D341Med (cell line): ENCODE measurements at regions not wholly inside any gene's neighbourhood (a gene's known extent, or its start where the extent isn't known, plus 50 kb on each side); places are given as distances from the start of the nearest gene placed in this dataset.

Experiments used
- DNase-seq: peaks from one replicate; pipeline ENCODE4 v3.0.0; 2012; ENCODE audit warnings: low spot score

DNA sequence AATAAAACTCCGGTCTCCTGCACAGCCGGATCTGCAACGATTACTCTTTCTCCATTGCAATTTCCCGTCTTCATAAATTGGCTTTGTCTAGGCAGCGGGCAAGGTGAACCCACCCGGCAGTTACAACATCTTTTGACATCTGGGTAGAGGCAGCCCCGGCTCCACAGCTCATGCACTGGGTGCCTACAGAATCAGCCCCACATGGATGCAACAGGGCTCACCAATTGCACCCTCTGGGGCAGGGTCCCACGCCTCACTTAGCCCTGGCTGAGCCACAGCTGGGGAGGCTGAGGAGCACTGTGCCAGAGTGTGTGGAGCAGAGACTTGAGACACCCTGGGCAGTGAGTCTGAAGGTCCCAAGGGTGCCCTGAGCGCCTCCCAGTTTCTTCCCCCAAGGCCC, 710.2 kb downstream of the TBC1D22A start:
- DNase-seq = no peak

DNA sequence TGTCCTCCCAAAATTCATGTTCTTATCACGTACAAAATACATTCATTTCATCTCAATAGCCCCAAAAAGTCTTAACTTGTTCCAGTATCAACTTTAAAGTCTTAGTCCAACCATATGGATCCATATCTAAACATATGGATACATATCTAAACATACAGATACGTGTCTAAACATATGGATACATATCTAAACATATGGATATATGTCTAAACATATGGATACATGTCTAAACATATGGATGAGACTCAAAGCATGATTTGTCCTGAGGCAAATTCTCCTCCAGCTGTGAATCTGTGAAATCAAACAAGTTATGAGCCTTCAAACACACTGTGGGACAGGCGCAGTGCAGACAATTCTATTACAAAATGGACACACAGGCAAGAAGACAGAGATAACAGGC, 709.0 kb downstream of the TBC1D22A start:
- DNase-seq = no peak

DNA sequence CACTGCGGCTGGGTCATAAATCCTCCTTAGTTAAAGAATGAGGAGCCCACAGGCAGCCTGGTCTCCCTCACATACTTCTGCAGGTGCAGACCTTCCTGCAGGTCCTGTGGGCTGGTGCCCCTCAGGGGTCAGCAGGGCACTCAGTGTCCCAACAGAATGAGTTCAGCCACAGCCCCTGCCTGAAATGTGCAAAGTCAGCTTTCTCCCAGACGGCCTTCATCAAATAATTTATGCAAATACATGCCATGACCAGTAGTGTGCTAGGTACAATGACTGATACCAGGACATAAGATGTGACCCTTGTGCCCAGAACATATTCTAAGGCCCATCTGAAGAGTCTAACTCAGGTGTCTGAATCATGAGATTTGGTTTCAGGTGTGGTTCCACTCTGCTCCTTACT, 703.4 kb downstream of the TBC1D22A start:
- DNase-seq = no peak

DNA sequence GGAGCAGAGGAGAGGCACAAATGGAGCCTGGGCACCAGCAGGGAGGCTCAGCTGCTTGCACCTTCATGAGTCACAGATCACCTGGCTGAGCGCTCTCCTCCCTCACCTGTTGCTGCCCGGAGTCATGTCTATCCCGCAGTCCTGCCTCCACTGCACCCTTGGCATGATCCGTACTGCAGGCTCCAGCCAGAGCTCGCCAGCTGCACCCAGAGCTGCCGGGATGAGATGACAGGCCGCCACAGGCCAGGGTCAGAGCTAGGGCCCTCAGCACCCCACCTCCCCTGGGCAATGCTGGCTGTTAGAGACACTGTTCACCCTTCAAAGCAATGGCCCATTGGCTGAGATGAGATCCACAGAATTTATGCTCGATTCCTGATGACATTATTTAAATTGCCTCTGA, 702.8 kb downstream of the TBC1D22A start:
- no peak for DNase-seq

DNA sequence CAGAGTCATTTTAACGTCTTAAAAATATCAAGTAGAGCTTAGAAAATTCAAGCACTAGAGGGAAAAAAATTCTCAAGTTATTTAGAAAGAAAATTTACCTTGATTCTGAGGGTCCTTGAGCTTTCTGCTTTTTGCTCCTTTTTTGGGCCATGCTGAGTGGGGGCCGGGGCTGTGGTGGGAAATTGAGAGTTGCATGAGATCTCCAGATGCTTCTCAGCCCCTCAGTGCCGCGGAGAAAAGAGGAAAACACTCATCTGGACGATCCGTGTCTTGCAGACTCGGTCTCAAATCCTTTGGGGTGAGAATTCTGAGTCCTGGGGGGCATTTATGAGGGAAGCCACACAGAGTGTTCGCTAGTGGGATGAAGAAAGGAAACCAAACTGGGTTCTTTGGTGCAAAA, 700.8 kb downstream of the TBC1D22A start:
- DNase-seq = no peak

DNA sequence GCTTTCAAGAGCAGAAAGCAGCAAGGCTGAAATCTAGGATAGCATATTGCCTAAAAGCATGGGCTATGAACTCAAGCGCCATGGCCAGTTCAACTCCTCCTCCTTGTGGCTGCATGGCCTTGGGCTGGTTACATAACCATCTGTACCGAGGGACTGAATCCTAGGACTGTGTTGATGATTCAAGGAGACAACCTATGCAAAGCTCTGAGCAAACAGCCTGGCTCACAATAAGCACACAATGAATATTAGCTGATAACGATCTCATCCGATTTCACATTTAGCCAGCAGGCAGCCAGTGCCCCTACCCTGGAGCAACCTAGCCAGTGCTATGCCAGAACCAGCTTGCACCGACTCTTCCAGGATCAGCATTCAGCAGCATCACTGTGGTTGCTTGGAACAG, 698.4 kb downstream of the TBC1D22A start:
- DNase-seq = no peak

DNA sequence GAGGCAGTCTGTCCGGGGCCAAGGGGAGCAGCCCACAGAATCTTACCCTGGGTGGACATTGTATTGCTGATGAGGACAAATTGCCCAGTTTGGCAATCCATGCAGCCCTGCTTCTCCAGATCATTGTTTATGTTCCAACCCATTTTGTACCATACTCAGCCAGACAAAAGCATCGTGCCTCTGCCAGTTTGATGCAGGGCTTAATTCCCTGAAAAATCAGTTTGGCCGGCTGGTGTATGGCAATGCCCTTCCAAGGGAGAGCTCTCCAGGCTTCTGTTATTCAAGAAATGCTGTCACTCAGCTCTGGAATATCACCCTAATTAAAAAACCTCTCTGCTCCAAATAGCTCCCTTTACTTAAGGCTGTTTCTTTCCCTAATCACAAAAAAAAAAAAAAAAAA, 697.7 kb downstream of the TBC1D22A start:
- no peak for DNase-seq

DNA sequence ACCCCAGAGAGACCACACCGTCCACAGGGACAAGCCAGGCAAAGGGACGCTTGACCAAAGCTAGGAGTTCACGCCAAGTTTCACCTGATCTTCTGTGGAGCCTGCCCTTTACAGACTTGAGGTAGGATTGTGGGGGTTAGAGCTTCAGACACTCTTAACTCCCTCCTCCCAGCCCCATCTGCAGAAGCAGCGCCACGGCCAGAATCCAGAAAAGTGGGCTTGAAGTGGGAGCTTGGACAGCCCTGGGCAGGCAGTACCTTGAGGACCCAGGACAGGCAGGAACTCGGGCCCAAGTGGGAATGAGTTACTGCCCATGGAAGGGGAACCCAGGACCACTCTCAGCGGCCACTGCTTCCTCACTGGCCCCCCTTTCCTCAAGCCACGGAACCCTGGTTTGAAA, 695.9 kb downstream of the TBC1D22A start:
- no peak for DNase-seq

DNA sequence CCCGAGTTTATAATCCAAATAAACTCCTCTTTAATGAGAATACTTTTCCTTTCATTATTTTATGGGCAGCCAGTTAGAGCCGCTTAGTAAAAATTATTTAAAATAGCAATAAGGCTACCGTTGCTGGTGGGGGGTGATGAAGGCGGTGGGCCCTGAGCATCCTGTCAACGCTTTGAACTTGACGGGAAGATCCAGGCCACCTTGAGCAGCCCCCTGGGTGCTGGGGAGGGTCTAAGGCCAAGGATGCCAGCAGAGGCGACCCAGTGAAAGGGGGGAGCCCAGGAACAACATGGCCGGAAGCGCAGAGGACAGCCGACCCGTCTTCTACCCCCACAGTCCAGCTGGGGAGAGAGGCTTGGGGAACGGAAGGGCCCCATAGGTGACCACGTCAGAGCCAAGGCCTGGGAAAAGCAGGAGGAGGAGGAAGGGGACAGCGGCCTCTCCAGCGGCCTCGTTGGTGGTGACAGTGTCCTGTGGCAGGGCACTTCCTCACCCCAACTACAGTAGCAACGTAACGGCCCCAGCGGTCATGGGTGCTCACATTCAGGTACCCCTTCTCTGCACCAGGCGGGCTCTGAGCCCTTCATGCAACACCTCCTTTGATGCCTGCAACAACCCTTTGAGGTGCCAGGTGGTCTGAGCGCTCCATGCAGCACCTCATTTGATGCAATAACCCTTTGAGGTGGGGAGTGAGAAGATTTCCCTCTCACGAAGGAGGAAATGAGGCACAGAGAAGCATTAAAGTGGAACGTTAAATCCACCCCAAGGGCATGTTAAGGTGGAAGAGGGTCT, 695.3 kb downstream of the TBC1D22A start:
- no peak for DNase-seq

DNA sequence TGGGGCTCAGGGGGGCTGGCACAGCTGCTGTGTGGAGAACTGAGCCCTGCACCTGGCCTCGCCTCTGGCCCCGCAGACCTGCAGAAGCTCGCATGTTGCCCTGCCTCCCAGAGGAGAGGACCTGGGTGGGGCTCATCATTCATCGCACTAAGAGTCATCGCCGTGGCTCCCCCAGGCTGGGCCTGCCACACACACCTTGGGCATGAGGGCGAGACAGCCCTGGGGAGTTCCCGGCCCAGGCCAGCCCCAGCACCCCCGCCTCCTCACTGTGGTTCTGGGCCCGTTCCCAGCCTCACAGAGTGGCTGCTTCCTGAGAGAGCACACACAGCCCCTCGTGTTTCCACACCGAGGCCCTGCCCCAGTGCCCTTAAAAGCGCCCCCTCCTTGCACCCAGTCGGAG, 694.6 kb downstream of the TBC1D22A start:
- no peak for DNase-seq

DNA sequence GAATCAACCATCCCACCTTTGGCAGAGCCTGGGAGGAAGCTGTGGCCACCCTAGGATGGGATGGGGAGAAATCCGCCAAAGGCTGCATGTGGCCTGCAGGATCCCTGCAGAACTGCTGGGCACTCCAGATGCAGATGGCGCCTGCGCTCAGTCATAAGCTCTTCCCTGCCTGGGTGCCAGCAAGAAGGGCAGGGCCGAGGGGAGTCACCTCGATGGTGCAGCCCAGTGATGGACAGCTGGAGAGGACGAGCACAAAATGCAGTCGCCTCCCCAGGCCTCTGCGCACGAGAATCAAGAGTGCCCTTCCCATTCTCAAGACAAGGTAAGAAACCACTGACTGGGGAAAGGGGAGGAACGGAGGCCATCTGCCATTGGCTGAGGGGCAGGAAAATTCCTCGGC, 693.6 kb downstream of the TBC1D22A start:
- no peak for DNase-seq

DNA sequence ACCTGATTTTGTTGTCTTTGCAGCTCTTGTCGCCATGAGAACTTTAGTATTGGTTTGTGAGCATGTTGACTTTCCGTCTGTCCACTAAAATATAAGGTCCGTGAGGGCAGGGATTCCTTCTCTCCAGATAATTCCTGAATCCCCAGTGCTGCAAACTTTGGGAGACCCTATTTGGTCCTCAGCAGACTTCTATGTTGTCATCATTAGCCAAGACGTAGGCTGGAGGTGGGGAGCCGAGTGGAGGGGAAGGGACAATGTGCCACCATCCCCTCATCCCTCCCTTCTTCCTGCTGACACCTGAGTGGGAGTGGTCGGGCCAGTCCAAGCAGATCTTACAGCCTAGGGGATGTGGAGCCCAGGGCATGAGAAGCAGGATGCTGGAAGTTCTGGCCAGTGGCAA, 690.6 kb downstream of the TBC1D22A start:
- no peak for DNase-seq

DNA sequence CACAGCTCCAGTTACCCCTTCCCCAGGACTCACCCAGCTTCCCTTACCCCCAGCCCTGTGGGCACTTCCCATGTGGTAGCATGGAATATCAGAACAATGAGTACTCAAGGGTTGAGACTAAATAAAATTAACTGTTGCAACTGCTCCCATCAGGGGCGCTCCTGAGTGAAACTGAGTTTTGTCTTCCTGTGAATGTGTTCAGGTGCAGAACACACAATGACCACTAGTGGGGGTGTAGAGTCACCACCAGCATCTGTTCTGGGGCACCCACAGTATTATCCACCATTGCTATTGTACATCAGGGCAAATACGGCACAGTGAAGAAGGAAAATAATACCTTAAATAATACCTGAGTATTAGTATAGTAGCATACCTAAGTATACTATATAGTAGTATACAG, 689.7 kb downstream of the TBC1D22A start:
- DNase-seq = no peak

DNA sequence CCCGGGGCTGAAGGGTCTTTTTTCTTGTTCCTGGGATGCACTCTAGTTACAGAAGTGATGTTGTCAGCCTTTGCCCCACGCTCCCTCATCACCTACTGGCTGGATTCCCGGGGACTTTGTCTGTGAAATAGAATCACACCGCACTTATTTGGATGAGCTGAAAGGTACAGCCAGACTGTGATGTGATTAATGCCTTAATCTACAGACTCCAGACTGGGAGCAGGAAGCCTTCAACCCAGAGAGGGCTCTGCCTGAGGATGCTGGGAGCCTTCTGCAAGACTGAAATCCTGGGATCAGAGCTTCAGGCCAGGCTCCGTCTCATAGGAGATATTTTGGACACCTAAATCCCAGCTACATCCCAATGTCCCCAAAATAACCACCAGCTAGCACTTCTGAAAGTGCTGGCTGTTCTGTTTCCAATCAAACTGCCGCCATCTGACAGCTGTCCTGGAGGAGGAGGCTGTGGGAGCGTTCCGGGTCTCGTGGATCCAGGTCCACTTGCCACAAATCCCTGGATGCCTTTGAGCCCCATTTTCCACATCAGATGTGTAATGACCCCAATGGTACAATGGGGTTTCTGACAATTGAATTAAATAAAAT, 688.5 kb downstream of the TBC1D22A start:
- DNase-seq = no peak

DNA sequence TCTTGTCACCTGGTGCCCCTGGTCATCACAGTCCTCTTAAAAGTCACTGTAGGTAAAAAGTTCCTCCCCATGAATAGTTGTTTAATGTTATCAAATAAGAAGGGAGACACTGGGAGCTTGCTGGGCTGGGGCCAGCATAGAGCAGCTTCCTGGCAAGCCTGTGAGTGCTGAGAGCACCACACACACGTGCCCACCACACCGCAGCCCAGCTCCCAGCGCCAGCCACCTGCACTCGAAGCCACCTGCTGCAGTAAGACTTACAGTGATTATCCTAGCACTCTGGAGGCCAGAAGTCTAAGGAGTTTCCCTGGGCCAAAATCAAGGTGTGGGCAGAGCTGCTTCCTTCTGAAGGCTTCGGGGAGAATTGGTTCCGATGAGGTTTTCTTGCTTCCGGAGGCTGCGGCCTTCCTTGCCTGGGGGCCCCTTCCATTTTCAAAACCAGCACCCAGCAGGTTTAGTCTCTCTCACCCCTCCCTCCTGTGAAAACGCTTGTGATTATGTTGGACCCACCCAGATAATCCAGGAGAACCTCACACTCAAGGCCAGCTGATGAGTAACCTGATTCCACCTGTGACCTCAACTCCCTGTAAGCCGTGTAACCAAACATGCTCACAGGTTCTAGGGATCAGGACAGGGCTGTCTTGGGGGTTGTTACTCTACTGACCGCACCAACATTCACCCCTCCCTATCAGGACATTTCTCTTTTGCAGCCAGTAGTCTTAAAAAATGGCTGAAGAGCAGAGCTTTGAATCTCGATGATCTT, 687.2 kb downstream of the TBC1D22A start:
- DNase-seq = no peak

DNA sequence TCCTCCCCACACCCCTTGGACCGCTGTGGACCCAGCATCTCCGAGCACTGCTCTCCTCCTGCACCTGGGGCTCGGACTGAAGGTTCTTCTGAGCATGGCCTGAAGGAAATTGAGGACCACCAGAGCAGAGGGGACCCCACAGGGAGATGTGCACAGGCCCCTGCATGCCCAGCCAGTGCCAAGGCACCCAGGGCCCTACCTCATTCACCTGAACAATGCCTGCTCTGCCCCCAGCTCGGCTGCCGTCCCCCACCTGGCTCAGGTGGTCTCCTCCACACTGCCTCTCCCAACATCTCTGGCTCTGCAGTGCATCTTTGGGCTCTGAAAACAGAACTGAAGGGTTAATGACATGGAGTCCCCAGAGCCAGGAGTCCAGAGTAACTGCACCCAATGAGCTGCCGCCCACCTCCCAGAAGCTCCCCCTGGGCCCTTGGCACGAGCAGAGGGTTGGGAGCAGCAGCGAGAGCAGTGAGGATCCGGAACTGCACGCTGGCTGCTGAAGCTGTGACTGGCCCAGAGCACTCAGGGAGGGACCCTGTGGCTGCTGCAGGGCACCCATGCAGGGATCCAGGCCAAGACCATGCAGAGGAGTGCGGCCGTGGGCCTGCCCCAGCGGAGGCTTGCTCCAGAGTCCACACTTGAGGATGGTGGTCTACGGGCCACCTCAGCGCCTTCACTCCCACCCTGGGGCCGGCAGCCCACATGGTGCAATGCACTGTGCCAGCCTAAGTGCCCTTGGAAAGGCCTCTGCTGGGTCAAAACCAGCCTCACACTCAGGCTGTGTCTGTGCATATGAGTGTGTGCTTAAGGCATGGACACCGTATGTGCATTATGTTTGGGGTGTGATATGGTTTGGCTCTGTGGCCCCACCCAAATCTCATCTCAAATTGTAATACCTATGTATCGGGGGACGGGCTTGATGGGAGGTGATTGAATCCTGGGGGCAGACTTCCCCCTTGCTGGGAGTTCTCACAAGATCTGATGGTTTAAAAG, 686.1 kb downstream of the TBC1D22A start:
- DNase-seq = no peak

DNA sequence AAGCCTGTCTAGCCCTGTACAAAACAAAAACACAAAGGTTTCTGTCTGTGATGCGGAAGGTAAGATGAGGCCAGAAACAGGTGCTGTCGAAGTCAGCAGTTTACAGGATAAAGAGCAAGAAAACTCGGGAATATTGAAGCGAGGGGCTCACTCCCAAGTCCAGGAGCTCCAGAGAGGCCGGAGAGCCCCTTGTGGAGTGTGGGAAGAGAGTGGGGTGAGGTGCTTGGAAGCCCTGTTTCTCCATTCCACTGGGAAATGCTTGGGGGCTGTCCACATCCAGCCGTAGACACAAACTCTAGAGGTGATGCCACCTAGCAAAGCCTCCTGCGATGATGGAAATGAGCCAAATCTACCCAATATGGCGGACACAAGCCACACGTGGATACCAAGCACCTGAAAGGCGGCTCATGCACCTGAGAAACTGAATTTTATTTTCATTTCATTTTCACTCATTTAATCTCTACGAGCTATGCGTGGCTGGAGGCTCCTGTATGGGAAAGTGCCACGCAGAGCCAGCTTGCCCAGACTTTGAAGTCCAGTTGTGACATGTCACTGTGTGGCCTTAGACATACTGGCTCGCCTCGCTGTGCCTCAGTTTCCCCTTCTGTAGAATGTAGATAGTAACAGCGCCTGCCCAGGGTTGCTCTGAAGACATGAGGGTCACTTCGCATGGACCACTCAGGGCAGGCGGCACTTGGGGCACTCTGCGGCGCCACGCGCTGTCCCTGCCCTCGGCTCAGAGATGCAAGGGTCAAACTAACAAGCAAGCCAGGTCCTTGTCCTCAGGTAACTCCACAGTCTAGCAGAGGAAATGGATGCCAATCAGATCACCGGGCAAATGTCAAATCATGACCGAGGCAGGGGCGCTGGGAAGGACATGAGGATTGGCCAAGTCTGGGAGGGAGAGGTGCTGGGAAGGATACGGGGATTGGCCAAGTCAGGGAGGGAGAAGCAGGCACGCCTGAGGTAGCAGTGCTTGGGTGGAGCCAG, 684.7 kb downstream of the TBC1D22A start:
- DNase-seq = no peak

DNA sequence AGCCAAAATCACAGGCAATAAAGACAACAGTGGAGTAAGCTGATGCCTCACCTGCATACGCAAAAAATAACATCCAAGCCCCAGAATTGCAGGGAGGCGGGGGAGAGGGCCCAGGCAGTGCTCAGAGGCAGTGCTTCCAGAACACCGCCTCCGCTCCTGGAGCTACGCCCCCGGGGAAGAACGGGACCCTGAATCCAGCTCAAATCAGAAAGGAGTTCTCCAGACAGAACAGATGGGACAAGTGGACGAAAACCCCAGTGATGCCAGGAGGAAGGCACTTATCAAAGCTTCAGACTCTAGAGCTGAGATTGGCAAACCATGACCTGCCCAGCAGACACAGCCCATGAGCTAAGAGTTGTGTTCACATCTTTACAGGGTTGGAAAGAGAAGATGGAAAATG, 683.9 kb downstream of the TBC1D22A start:
- DNase-seq = no peak

DNA sequence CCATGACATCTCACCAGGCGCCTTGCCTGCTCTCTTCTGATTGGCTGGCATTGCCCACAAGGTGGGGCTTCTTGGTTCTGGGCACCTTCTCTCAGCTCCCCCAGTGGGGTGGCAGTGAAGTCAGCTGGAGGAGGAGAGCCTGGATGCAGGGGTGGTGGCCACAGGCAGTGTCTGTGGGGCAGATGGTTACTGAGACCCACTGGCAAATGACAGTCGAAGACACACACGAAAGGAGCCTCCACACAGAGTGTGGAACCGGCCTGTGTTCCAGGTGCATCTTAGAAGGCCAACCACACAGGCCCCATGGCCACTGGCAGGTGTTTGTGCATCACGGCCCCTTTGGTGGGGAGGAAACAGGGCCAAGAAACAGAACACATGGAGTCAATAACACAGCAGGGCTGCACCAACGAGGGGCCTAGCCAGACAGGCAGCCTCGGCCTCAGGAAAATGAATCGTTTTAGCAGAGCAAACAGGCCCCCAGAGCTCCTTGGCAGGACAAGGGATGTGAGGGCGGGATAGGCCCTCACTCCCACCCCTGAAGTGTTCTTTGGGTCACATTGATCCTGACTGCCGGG, 683.4 kb downstream of the TBC1D22A start:
- no peak for DNase-seq

DNA sequence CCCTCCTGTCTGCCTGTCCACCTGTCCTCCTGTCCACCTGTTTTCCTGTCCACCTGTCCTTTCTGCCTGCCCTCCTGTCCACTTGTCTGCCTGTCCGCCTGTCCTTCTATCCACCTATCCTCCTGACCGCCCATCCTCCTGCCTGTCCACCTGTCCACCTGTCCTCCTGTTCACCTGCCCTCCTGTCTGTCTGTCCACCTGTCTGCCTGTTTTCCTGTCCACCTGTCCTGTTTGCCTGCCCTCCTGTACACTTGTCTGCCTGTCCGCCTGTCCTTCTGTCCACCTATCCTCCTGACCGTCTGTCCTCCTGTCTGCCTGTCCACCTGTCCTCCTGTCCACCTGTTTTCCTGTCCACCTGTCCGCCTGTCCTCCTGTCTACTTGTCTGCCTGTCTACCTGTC, 682.8 kb downstream of the TBC1D22A start:
- no peak for DNase-seq

DNA sequence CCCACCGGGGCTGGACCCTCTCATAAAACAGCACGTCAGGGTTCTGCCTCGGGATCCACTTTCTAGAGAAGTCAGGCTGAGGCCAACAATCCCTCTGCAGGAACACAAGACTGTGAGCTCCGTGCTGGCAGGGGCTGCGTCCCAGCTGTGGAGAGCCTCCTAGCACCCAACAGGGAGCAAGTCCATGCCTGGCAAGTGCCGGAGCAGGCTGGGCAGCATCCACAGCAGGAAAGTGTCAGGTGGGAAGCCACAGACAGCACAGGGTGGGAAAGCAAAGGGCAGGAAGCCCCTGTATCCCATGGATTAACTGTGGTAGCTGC, 682.3 kb downstream of the TBC1D22A start:
- no peak for DNase-seq
